HCT116 (cell line): ENCODE measurements at regions not wholly inside any gene's neighbourhood (a gene's known extent, or its start where the extent isn't known, plus 50 kb on each side); places are given as distances from the start of the nearest gene placed in this dataset.

Experiments
- ATAC-seq: fragments of 200-7000 bp; cut with Tn5 transposase; 2 replicates; pipeline ENCODE4 v1.9.1; 2020; ENCODE audit warnings: mild to moderate bottlenecking, moderate library complexity
- BruUV-seq: library from RNA; stranded (reverse); fragments of 400-500 nt; replicated peaks from 2 replicates; lab custom pipeline; 2021; lab: Mats Ljungman, UMichigan
- CTCF ChIA-PET: fragments of 300-600 bp; sonication (Branson Sonifier 250); formaldehyde crosslinking; loops from one replicate; lab custom pipeline; 2021; ENCODE audit warnings: antibody characterized with exemption; lab: Charles Lee
- POLR2A ChIA-PET: fragments of 300-600, 350-600 bp; sonication (Branson Sonifier 250); formaldehyde crosslinking; loops from one replicate; lab custom pipeline; 2021; ENCODE audit warnings: antibody characterized with exemption; lab: Charles Lee
- RAD21 ChIA-PET, 2 experiments: fragments of 300-600 bp; sonication (Branson Sonifier 250); formaldehyde crosslinking; loops; one replicate each; lab custom pipeline; 2023; ENCODE audit warnings: low total read pairs in 2 of 2; ENCODE audit not compliant: uncharacterized antibody in 2 of 2, unreplicated experiment in 2 of 2, low non-redundant PET in 1 of 2; lab: Charles Lee
- DNase-seq: peaks from one replicate; pipeline ENCODE4 v3.0.0-alpha.2; 2010; ENCODE audit warnings: low read depth, low spot score
- H2AFZ ChIP-seq: fragments of 200-600 bp; shearing (Covaris generic), sonication (generic); 2 replicates; pipeline ENCODE4 v1.6.1; 2017; ENCODE audit warnings: low read depth, mixed run types, mixed read lengths, antibody characterized with exemption, low read length; ENCODE audit not compliant: poor library complexity, severe bottlenecking
- H3K27ac ChIP-seq: 2 replicates; pipeline ENCODE4 v1.5.1; 2012; ENCODE audit warnings: low read depth, low read length
- H3K27me3 ChIP-seq: fragments of 200-600 bp; sonication (generic); 2 replicates; pipeline ENCODE4 v1.6.1; 2016; ENCODE audit warnings: mixed run types, low read length, mixed read lengths; ENCODE audit not compliant: insufficient read depth
- H3K36me3 ChIP-seq, 2 experiments: fragments of 200-500 bp in 1 of 2; fragments of 200-600 bp in 1 of 2; sonication (Bioruptor generic) in 1 of 2; sonication (generic) in 1 of 2; 2 replicates each; pipeline versions ENCODE4 v1.5.1 to v1.6.1; 2014 to 2016; ENCODE audit warnings: low read length in 2 of 2, inconsistent platforms in 1 of 2, mixed read lengths in 1 of 2, mixed run types in 1 of 2; ENCODE audit not compliant: insufficient read depth in 2 of 2, control insufficient read depth in 1 of 2
- H3K4me1 ChIP-seq, 2 experiments: fragments of 200-600 bp in 1 of 2; sonication (generic) in 1 of 2; 2 replicates each; pipeline versions ENCODE4 v1.5.1 to v1.6.1; 2012 to 2017; ENCODE audit warnings: low read length in 2 of 2, inconsistent platforms in 1 of 2, mild to moderate bottlenecking in 1 of 2, mixed read lengths in 1 of 2, mixed run types in 1 of 2, moderate library complexity in 1 of 2; ENCODE audit not compliant: insufficient read depth in 2 of 2, control insufficient read depth in 1 of 2
- H3K4me2 ChIP-seq: fragments of 200-600 bp; sonication (generic); 2 replicates; pipeline ENCODE4 v1.6.1; 2017; ENCODE audit warnings: mixed run types, low read length, mixed read lengths
- H3K4me3 ChIP-seq, 2 experiments: fragments of 200-600 bp in 1 of 2; sonication (generic) in 1 of 2; replicated peaks in 1 of 2; 2 replicates each; pipeline ENCODE4 v1.5.1; 2011 to 2016; ENCODE audit warnings: low read length in 2 of 2, control low read depth in 1 of 2, low read depth in 1 of 2, mild to moderate bottlenecking in 1 of 2, mixed read lengths in 1 of 2, mixed run types in 1 of 2
- H3K79me2 ChIP-seq: fragments of 200-600 bp; sonication (generic); 2 replicates; pipeline ENCODE4 v1.6.1; 2017; ENCODE audit warnings: mild to moderate bottlenecking, mixed run types, low read length, moderate library complexity, mixed read lengths; ENCODE audit not compliant: insufficient read depth
- H3K9ac ChIP-seq: fragments of 200-600 bp; sonication (generic); 2 replicates; pipeline ENCODE4 v1.6.1; 2016; ENCODE audit warnings: low read length, mixed read lengths
- H3K9me2 ChIP-seq: fragments of 200-600 bp; sonication (generic), shearing (Covaris generic); 2 replicates; pipeline ENCODE4 v1.6.1; 2017; ENCODE audit warnings: mixed run types, mild to moderate bottlenecking, moderate library complexity; ENCODE audit not compliant: insufficient read depth
- H3K9me3 ChIP-seq, 2 experiments: fragments of 200-500 bp in 1 of 2; fragments of 200-600 bp in 1 of 2; sonication (Bioruptor generic) in 1 of 2; sonication (generic) in 1 of 2; 2 replicates each; pipeline ENCODE4 v1.6.1; 2014 to 2017; ENCODE audit warnings: low read length in 2 of 2, mixed read lengths in 2 of 2, inconsistent platforms in 1 of 2, low read depth in 1 of 2, mild to moderate bottlenecking in 1 of 2, mixed run types in 1 of 2, moderate library complexity in 1 of 2; ENCODE audit not compliant: control insufficient read depth in 1 of 2, insufficient read depth in 1 of 2
- H4K20me1 ChIP-seq: fragments of 200-600 bp; sonication (generic), shearing (Covaris generic); 2 replicates; pipeline ENCODE4 v1.6.1; 2017; ENCODE audit warnings: mixed run types, mild to moderate bottlenecking, moderate library complexity; ENCODE audit not compliant: insufficient read depth
- ATF3 ChIP-seq: IDR thresholded peaks from 2 replicates; pipeline ENCODE4 v1.6.1; 2012
- EGR1 ChIP-seq: IDR thresholded peaks from 2 replicates; pipeline ENCODE4 v1.6.1; 2012; ENCODE audit warnings: low read depth
- ELF1 ChIP-seq: IDR thresholded peaks from 2 replicates; pipeline ENCODE4 v1.6.1; 2012; ENCODE audit warnings: low read depth, borderline replicate concordance
- EZH2 ChIP-seq: fragments of 200-600 bp; sonication (generic); IDR thresholded peaks from 2 replicates; pipeline ENCODE4 v1.6.1; 2017; ENCODE audit warnings: antibody characterized with exemption, mixed run types
- EZH2phosphoT487 ChIP-seq: fragments of 200-600 bp; IDR thresholded peaks from 2 replicates; pipeline ENCODE4 v1.6.1; 2018; ENCODE audit warnings: antibody characterized with exemption, borderline replicate concordance
- FOSL1 ChIP-seq: IDR thresholded peaks from 2 replicates; pipeline ENCODE4 v1.6.1; 2012; ENCODE audit warnings: low read depth
- JUND ChIP-seq: IDR thresholded peaks from 2 replicates; pipeline ENCODE4 v1.6.1; 2012
- MAX ChIP-seq: IDR thresholded peaks from 2 replicates; pipeline ENCODE4 v1.6.1; 2012
- POLR2A ChIP-seq: IDR thresholded peaks from 2 replicates; pipeline ENCODE4 v1.7.0; 2011; ENCODE audit warnings: borderline replicate concordance; ENCODE audit not compliant: insufficient read depth, insufficient read length; ENCODE audit errors: extremely low read depth
- POLR2AphosphoS5 ChIP-seq: IDR thresholded peaks from 2 replicates; pipeline ENCODE4 v1.6.1; 2011; ENCODE audit warnings: mild to moderate bottlenecking, low read depth, low read length, moderate library complexity
- RAD21 ChIP-seq: IDR thresholded peaks from 2 replicates; pipeline ENCODE4 v1.6.1; 2012; ENCODE audit warnings: low read depth, mild to moderate bottlenecking
- REST ChIP-seq: IDR thresholded peaks from 2 replicates; pipeline ENCODE4 v1.6.1; 2012; ENCODE audit warnings: low read depth
- SIN3A ChIP-seq: IDR thresholded peaks from 2 replicates; pipeline ENCODE4 v1.6.1; 2012; ENCODE audit warnings: low read depth
- SRF ChIP-seq: IDR thresholded peaks from 2 replicates; pipeline ENCODE4 v1.6.1; 2012; ENCODE audit warnings: low read depth
- TCF7L2 ChIP-seq: IDR thresholded peaks from 2 replicates; pipeline ENCODE4 v1.7.0; 2011; ENCODE audit warnings: borderline replicate concordance, inconsistent platforms; ENCODE audit not compliant: insufficient read depth, insufficient read length; ENCODE audit errors: extremely low read depth
- YY1 ChIP-seq: IDR thresholded peaks from 2 replicates; pipeline ENCODE4 v1.6.1; 2011; ENCODE audit warnings: low read length, low read depth, moderate library complexity, mild to moderate bottlenecking; ENCODE audit not compliant: insufficient replicate concordance; ENCODE audit errors: extremely low read depth
- ZFX ChIP-seq: fragments of 450-650 bp; IDR thresholded peaks from 2 replicates; pipeline ENCODE4 v1.6.1; 2017
- intact Hi-C: fragments of 100-400 bp; cut with micrococcal nuclease; formaldehyde crosslinking; loops from 2 replicates; pipeline ENCODE4 v1.10.0; 2022

DNA sequence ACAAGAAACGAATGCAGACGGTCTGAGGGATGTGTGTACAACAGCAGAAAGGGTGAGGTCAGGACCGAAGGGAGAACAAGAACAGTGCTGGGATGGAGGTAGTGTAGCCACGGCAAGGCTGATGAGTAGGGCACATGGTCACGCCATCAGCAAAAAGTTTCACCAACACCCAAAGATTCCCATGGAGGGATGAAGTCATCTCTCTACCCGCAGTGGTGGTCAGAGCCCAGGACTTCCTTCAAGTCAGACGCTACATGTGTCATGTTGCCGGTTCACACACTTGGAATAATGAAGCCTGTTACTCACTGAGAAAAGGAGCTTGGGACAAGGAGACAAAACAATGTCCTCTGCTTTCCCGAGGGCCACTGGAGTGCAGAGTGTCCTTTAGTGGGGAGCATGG, 79.7 kb downstream of the SALL1 start:
- DNase-seq: no peak
- intact Hi-C loops: no loop called here
- no peaks in the 10 kb centered on the region for H4K20me1 ChIP-seq
- no peak overlapping the region for H3K9ac ChIP-seq
- peaks cover 16% of the 10 kb centered on the region for H3K27me3 ChIP-seq
- ChIA-PET RAD21 (no interaction called here), CTCF (no interaction called here)
- no peaks in the 10 kb centered on the region for H3K9me3 ChIP-seq
- BruUV-seq: no TSS peak
- no peak overlapping the region for H3K4me2 ChIP-seq
- H3K27ac ChIP-seq: no peak overlapping the region
- H2AFZ ChIP-seq: no peak overlapping the region
- H3K36me3 ChIP-seq: no peaks in the 10 kb centered on the region
- TF ChIP-seq SRF: no peak
- TF ChIP-seq POLR2AphosphoS5: no peak
- no peak for TF ChIP-seq REST
- no peak for TF ChIP-seq FOSL1
- TF ChIP-seq EZH2: no peak
- TF ChIP-seq MAX: no peak
- no peak for TF ChIP-seq TCF7L2
- no peak for TF ChIP-seq SIN3A
- no peak for TF ChIP-seq YY1
- TF ChIP-seq EGR1: no peak
- no peak for TF ChIP-seq JUND
- TF ChIP-seq POLR2A: no peak
- no peak for TF ChIP-seq ZFX
- TF ChIP-seq EZH2phosphoT487: no peak
- no peak for TF ChIP-seq RAD21
- no peak for TF ChIP-seq ELF1
- no peak for TF ChIP-seq ATF3
- TF ChIP-seq, all 23 proteins: peak for 0
- no peak for ATAC-seq
- Histone ChIP-seq H3K4me1 (no peaks in the 10 kb centered on the region), H3K9me2 (no peaks in the 10 kb centered on the region), H3K79me2 (no peaks in the 10 kb centered on the region), H3K4me3 (no peak overlapping the region)
- POLR2A ChIA-PET: no interaction called here
